Esophagus squamous epithelium (tissue), 5 donors: ENCODE measurements at regions not wholly inside any gene's neighbourhood (a gene's known extent, or its start where the extent isn't known, plus 50 kb on each side); places are given as distances from the start of the nearest gene placed in this dataset.

ENCODE experiments used
- DNase-seq: peaks from one replicate; lab custom pipeline; 2025; lab: John Stamatoyannopoulos, UW
- H3K27ac ChIP-seq, 4 donors: fragments of 200-600 bp; sonication (generic); one replicate each; pipeline ENCODE4 v1.5.1; 2016 to 2019; ENCODE audit warnings: mild to moderate bottlenecking in 1 of 4
- H3K27me3 ChIP-seq, 4 donors: fragments of 200-600 bp; sonication (generic); 1 replicate in 3 of 4; 2 replicates in 1 of 4; pipeline versions ENCODE4 v1.5.1 to v1.6.0; 2017 to 2021; ENCODE audit warnings: antibody characterized with exemption in 1 of 4
- H3K36me3 ChIP-seq, 3 donors: fragments of 200-600 bp; sonication (generic); one replicate each; pipeline ENCODE4 v1.5.1; 2016 to 2019
- H3K4me1 ChIP-seq, 3 donors: fragments of 200-600 bp; sonication (generic); one replicate each; pipeline ENCODE4 v1.5.1; 2017 to 2019
- H3K4me3 ChIP-seq, 4 donors: fragments of 200-600 bp; sonication (generic); 1 replicate in 3 of 4; 2 replicates in 1 of 4; pipeline ENCODE4 v1.5.1; 2016 to 2019; ENCODE audit warnings: mild to moderate bottlenecking in 2 of 4, moderate library complexity in 1 of 4
- H3K9me3 ChIP-seq, 3 donors: fragments of 200-600 bp; sonication (generic); one replicate each; pipeline ENCODE4 v1.5.1; 2016 to 2019
- POLR2A ChIP-seq, 4 donors: fragments of 450-650 bp; IDR thresholded peaks; one replicate each; pipeline ENCODE4 v1.6.1; 2017; ENCODE audit warnings: antibody characterized with exemption in 4 of 4, mild to moderate bottlenecking in 4 of 4, moderate library complexity in 3 of 4
- WGBS, 2 donors: methylation state at CpG; one replicate each; pipeline ENCODE4 v1.1.5; 2018; 5-methylcytosine and 5-hydroxymethylcytosine counted together
- intact Hi-C: fragments of 100-400 bp; cut with DNase I; formaldehyde crosslinking; loops from one replicate; pipeline ENCODE4 v1.15.0; 2022
- TF ChIP-seq, protein P1 (sequence below), 6 experiments: fragments of 450-650 bp in 4 of 6; fragments of 200-600 bp in 2 of 6; sonication (generic) in 2 of 6; IDR thresholded peaks; one replicate each; pipeline ENCODE4 v1.5.1; 2016 to 2019; ENCODE audit warnings: antibody characterized with exemption in 6 of 6, mild to moderate bottlenecking in 4 of 6, moderate library complexity in 4 of 6
- donor health status: DM: yes; HTN: yes; CAD: no.

GRCh38 chr9:7234144-7234543 is 476.4 kb downstream of the KDM4C start:
- no peaks in the 10 kb centered on the region for H3K36me3 ChIP-seq
- H3K27ac ChIP-seq: no peak overlapping the region
- H3K9me3 ChIP-seq: no peaks in the 10 kb centered on the region
- H3K4me1 ChIP-seq: no peaks in the 10 kb centered on the region
- 44 to 50% methylated on average over 5 of the region's 5 CpGs for WGBS, 2 donors
- intact Hi-C loops: no loop called here
- DNase-seq: no peak
- H3K4me3 ChIP-seq: no peak overlapping the region
- peaks cover 0 to 8% (median 0%) of the 10 kb centered on the region in 4 donors for H3K27me3 ChIP-seq
- TF ChIP-seq, protein P1, sequence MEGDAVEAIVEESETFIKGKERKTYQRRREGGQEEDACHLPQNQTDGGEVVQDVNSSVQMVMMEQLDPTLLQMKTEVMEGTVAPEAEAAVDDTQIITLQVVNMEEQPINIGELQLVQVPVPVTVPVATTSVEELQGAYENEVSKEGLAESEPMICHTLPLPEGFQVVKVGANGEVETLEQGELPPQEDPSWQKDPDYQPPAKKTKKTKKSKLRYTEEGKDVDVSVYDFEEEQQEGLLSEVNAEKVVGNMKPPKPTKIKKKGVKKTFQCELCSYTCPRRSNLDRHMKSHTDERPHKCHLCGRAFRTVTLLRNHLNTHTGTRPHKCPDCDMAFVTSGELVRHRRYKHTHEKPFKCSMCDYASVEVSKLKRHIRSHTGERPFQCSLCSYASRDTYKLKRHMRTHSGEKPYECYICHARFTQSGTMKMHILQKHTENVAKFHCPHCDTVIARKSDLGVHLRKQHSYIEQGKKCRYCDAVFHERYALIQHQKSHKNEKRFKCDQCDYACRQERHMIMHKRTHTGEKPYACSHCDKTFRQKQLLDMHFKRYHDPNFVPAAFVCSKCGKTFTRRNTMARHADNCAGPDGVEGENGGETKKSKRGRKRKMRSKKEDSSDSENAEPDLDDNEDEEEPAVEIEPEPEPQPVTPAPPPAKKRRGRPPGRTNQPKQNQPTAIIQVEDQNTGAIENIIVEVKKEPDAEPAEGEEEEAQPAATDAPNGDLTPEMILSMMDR (IDR thresholded peaks at IDR 0.05): peak in 2 of 6 experiments; percentile 11 to 46
- no peak for TF ChIP-seq POLR2A (IDR thresholded peaks at IDR 0.05)

GRCh38 chr9:7229571-7229970 is 471.8 kb downstream of the KDM4C start:
- TF ChIP-seq POLR2A (IDR thresholded peaks at IDR 0.05): no peak
- TF ChIP-seq, protein P1 (IDR thresholded peaks at IDR 0.05): no peak
- H3K27me3 ChIP-seq: peaks cover 0 to 8% (median 0%) of the 10 kb centered on the region in 4 donors
- no peaks in the 10 kb centered on the region for H3K4me1 ChIP-seq
- intact Hi-C loops: no loop called here
- no peak for DNase-seq
- no peaks in the 10 kb centered on the region for H3K36me3 ChIP-seq
- H3K9me3 ChIP-seq: no peaks in the 10 kb centered on the region
- no peak overlapping the region for H3K4me3 ChIP-seq
- H3K27ac ChIP-seq: no peak overlapping the region
- 77 to 96% methylated on average over 2 of the region's 2 CpGs for WGBS, 2 donors

GRCh38 chr9:7228726-7229125 is 471.0 kb downstream of the KDM4C start:
- Histone ChIP-seq H3K4me1 (no peaks in the 10 kb centered on the region), H3K36me3 (no peaks in the 10 kb centered on the region), H3K4me3 (no peak overlapping the region), H3K9me3 (no peaks in the 10 kb centered on the region), H3K27ac (no peak overlapping the region), H3K27me3 (peaks cover 0 to 8% (median 0%) of the 10 kb centered on the region in 4 donors)
- intact Hi-C loops: no loop called here
- TF ChIP-seq, protein P1 (IDR thresholded peaks at IDR 0.05): no peak
- TF ChIP-seq POLR2A (IDR thresholded peaks at IDR 0.05): no peak
- no peak for DNase-seq
- WGBS, 2 donors: 95 to 100% methylated on average over 4 of the region's 4 CpGs

- no peak overlapping the region for H3K27ac ChIP-seq
- TF ChIP-seq, protein P1 (IDR thresholded peaks at IDR 0.05): no peak
- TF ChIP-seq POLR2A (IDR thresholded peaks at IDR 0.05): no peak
- 64 to 84% methylated on average over 8 of the region's 8 CpGs for WGBS, 2 donors
- H3K4me1 ChIP-seq: no peaks in the 10 kb centered on the region
- no peak overlapping the region for H3K4me3 ChIP-seq
- no peaks in the 10 kb centered on the region for H3K9me3 ChIP-seq
- H3K36me3 ChIP-seq: no peaks in the 10 kb centered on the region
- H3K27me3 ChIP-seq: peaks cover 0 to 8% (median 0%) of the 10 kb centered on the region in 4 donors
- no peak for DNase-seq
- intact Hi-C loops: no loop called here
Measured at GRCh38 chr9:7227951-7228350, 470.2 kb downstream of the KDM4C start.

DNA sequence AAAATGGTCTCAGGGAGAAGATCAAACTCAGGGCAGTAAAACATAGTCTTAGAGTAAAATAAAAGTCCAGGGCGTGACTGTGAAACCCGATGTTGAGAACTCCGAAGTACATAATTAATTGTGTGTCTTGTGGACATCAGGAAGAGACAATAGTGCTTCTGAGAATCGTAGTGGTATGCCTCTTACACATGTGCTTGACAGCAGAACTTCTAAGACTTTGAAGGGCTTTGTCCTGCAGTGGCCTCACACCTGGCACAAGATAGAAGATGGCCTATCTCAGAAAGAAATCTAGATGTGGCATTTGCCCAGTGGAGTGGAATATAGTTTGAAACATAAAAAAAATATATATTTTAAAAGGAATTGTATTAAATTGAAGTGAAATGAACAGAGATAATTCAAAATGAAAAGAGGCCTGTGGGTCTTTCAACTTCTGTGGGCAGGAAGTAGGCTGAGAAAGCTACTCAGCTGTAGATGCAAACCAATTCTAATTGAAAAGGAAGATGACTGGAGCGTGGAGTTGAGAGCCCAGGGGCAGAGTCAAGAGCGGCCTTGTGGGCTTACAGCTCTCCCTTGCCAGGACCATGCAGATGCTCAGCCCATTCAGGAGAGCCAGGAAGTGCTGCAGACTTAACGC is 468.4 kb downstream of the KDM4C start:
- no peaks in the 10 kb centered on the region for H3K9me3 ChIP-seq
- DNase-seq: no peak
- no peak overlapping the region for H3K27ac ChIP-seq
- H3K4me1 ChIP-seq: no peaks in the 10 kb centered on the region
- H3K4me3 ChIP-seq: no peak overlapping the region
- H3K27me3 ChIP-seq: peaks cover 0 to 5% (median 0%) of the 10 kb centered on the region in 4 donors
- intact Hi-C loops: no loop called here
- 75 to 79% methylated on average over 7 of the region's 7 CpGs for WGBS, 2 donors
- TF ChIP-seq POLR2A (IDR thresholded peaks at IDR 0.05): no peak
- TF ChIP-seq, protein P1 (IDR thresholded peaks at IDR 0.05): no peak
- no peaks in the 10 kb centered on the region for H3K36me3 ChIP-seq
